ENCODE measurements at regions not wholly inside any gene's neighbourhood (a gene's known extent, or its start where the extent isn't known, plus 50 kb on each side); places are given as distances from the start of the nearest gene placed in this dataset.

DNA sequence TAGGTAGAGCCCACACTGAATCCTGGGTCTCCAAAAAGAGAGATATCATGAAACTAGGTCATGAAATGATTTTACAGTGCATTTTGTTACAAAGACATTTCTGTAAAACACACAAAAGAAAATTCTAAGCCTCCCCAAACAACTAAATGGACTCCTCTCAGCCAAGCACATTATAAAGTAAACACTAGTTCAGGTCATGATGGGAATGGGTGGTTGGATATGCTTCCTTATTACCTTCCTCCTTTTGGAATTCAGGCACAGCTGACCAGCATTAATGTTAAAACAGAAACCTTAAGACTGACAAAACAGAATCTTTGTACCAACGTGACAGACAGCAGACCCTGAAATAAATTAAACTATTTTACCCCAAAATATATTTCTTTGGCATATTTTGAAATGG, 87.9 kb upstream of the NPY2R start:
- no peaks in the 10 kb centered on the region for H3K9me3 ChIP-seq
- TF ChIP-seq CTCF (IDR thresholded peaks at IDR 0.05; ENCODE audit: low read depth, low read length): no peak
- DNase-seq: no peak
- H3K36me3 ChIP-seq: no peaks in the 10 kb centered on the region
- no peak overlapping the region for H3K4me3 ChIP-seq (ENCODE audit: low read depth, low read length)
- H3K27me3 ChIP-seq: no peaks in the 10 kb centered on the region
- no peaks in the 10 kb centered on the region for H3K4me1 ChIP-seq

- Histone ChIP-seq H3K27me3 (no peaks in the 10 kb centered on the region), H3K36me3 (no peaks in the 10 kb centered on the region), H3K4me1 (no peaks in the 10 kb centered on the region), H3K9me3 (no peaks in the 10 kb centered on the region), H3K4me3 (ENCODE audit: low read depth, low read length) (no peak overlapping the region)
- DNase-seq: no peak
- TF ChIP-seq CTCF (IDR thresholded peaks at IDR 0.05; ENCODE audit: low read depth, low read length): no peak
These were observed 86.1 kb upstream of the NPY2R start for GRCh38 chr4:155122382-155122781.

GRCh38 chr4:155134136-155134535, 74.3 kb upstream of the NPY2R start:
- Histone ChIP-seq H3K4me1 (no peaks in the 10 kb centered on the region), H3K4me3 (ENCODE audit: low read depth, low read length) (no peak overlapping the region), H3K27me3 (no peaks in the 10 kb centered on the region), H3K36me3 (no peaks in the 10 kb centered on the region), H3K9me3 (no peaks in the 10 kb centered on the region)
- no peak for DNase-seq
- TF ChIP-seq CTCF (IDR thresholded peaks at IDR 0.05; ENCODE audit: low read depth, low read length): no peak

DNA sequence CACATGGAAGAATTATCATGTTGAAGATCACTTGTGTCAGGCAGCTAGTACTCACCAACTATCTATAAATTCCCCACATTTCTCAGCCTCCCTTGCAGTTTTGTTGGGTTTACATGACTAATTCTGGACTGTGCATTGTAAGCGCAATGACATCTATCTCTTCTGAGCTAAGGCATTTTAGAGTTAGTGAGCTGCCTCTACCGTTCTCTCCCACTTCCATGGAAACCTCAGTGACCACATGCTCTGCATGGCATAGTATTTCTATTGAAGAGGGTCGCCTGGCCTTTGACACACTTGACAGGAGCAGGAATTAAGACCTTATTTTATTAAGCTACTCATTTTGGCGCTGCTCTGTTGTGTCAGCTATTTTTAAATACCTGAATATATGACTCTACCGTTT, 67.5 kb upstream of the NPY2R start:
- no peak for TF ChIP-seq CTCF (IDR thresholded peaks at IDR 0.05; ENCODE audit: low read depth, low read length)
- DNase-seq: no peak
- Histone ChIP-seq H3K4me3 (ENCODE audit: low read depth, low read length) (no peak overlapping the region), H3K4me1 (no peaks in the 10 kb centered on the region), H3K36me3 (no peaks in the 10 kb centered on the region), H3K27me3 (no peaks in the 10 kb centered on the region), H3K9me3 (no peaks in the 10 kb centered on the region)

DNA sequence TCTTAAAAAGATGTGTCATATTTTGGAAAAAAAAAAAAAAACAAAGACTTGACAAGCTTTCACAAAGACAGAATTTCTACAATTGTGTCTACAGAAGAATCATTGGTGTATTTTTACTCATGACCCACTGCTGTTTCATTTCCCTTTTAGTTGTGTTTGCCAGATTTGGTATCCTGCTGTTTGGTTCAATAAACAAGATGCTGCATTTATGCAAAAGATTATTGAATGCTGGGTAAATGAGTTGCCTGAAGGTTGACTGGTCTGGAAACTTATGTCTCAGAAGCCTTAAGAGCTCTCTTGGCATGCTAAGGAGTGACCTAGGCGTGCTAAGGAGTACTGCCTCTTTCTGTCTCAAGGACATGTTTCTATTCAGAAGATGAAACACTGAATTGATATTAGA, 64.9 kb upstream of the NPY2R start:
- DNase-seq: no peak
- Histone ChIP-seq H3K9me3 (no peaks in the 10 kb centered on the region), H3K4me1 (no peaks in the 10 kb centered on the region), H3K4me3 (ENCODE audit: low read depth, low read length) (no peak overlapping the region), H3K27me3 (no peaks in the 10 kb centered on the region), H3K36me3 (no peaks in the 10 kb centered on the region)
- no peak for TF ChIP-seq CTCF (IDR thresholded peaks at IDR 0.05; ENCODE audit: low read depth, low read length)

All from BE2C (cell line).